K562 (cell line): ENCODE measurements at regions not wholly inside any gene's neighbourhood (a gene's known extent, or its start where the extent isn't known, plus 50 kb on each side); places are given as distances from the start of the nearest gene placed in this dataset.

Experiments
- ATAC-seq: fragments of 200-7000 bp; cut with Tn5 transposase; 3 replicates; pipeline ENCODE4 v1.9.1; 2020; ENCODE audit warnings: moderate library complexity
- BruUV-seq: library from RNA; stranded (reverse); fragments of 400-500 nt; replicated peaks from 2 replicates; lab custom pipeline; 2021; lab: Mats Ljungman, UMichigan
- CTCF ChIA-PET: fragments of 300-600 bp; formaldehyde crosslinking; extraction: SDS; loops from one replicate; lab custom pipeline; 2021; ENCODE audit warnings: low intra/inter-chr PET ratio; lab: Yijun Ruan, JAX
- POLR2A ChIA-PET: fragments of 300-600, 350-650 bp; sonication (Branson Sonifier 250); formaldehyde crosslinking; extraction: SDS; loops from one replicate; lab custom pipeline; 2021; ENCODE audit warnings: antibody characterized with exemption, inconsistent platforms; lab: Yijun Ruan, JAX
- DNase-seq, 4 experiments: peaks; one replicate each; pipeline versions ENCODE4 v3.0.0 to v3.0.0-alpha.2; 2011 to 2018; ENCODE audit warnings: low spot score in 3 of 4, mixed read lengths in 3 of 4; ENCODE audit errors: extremely low read depth in 1 of 4
- FAIRE-seq: peaks from 2 replicates; lab custom pipeline; 2011; peaks lifted over from hg19 to GRCh38; lab: Jason Lieb, UNC
- H2AFZ ChIP-seq: 2 replicates; pipeline ENCODE4 v1.6.0; 2011; ENCODE audit warnings: low read depth, low read length, control low read depth, inconsistent platforms
- H3K27ac ChIP-seq: fragments of 200-600 bp; 3 replicates; pipeline ENCODE4 v1.8.0; 2011; ENCODE audit warnings: low read depth, mild to moderate bottlenecking, control low read depth, inconsistent platforms, low read length, moderate library complexity, mixed read lengths; ENCODE audit errors: extremely low read depth
- H3K27me3 ChIP-seq, 2 experiments: fragments of 300-600 bp in 1 of 2; 2 replicates in 1 of 2; 3 replicates in 1 of 2; pipeline versions ENCODE4 v1.6.0 to v1.8.0; 2011; ENCODE audit warnings: inconsistent platforms in 2 of 2, low read length in 2 of 2, mild to moderate bottlenecking in 1 of 2, mixed read lengths in 1 of 2, moderate library complexity in 1 of 2; ENCODE audit not compliant: control insufficient read depth in 2 of 2, insufficient read depth in 2 of 2
- H3K36me3 ChIP-seq: fragments of 300-600 bp; 3 replicates; pipeline ENCODE4 v1.8.0; 2011; ENCODE audit warnings: mild to moderate bottlenecking, low read length, inconsistent platforms; ENCODE audit not compliant: control insufficient read depth, insufficient read depth
- H3K4me1 ChIP-seq, 2 experiments: fragments of 200-600 bp in 1 of 2; replicated peaks in 1 of 2; 2 replicates in 1 of 2; 3 replicates in 1 of 2; pipeline versions ENCODE4 v1.5.1 to v1.8.0; 2011; ENCODE audit warnings: inconsistent platforms in 2 of 2, low read length in 2 of 2, mild to moderate bottlenecking in 1 of 2, mixed read lengths in 1 of 2, moderate library complexity in 1 of 2; ENCODE audit not compliant: control insufficient read depth in 2 of 2, insufficient read depth in 2 of 2
- H3K4me2 ChIP-seq: 2 replicates; pipeline ENCODE4 v1.6.1; 2011; ENCODE audit warnings: low read length, control low read depth, inconsistent platforms, mixed read lengths; ENCODE audit not compliant: insufficient read depth
- H3K4me3 ChIP-seq: fragments of 200-600 bp; sonication (generic), shearing (Covaris generic); 2 replicates; pipeline ENCODE4 v1.5.1; 2016; ENCODE audit warnings: control low read depth, inconsistent platforms
- H3K79me2 ChIP-seq: fragments of 200-600 bp; 3 replicates; pipeline ENCODE4 v1.8.0; 2011; ENCODE audit warnings: low read length, inconsistent platforms; ENCODE audit not compliant: control insufficient read depth, insufficient read depth
- H3K9ac ChIP-seq, 2 experiments: 2 replicates each; pipeline versions ENCODE4 v1.6.0 to v1.6.1; 2011; ENCODE audit warnings: low read depth in 2 of 2, low read length in 2 of 2, control low read depth in 1 of 2, inconsistent platforms in 1 of 2, mild to moderate bottlenecking in 1 of 2, mixed read lengths in 1 of 2; ENCODE audit not compliant: insufficient read depth in 1 of 2
- H3K9me1 ChIP-seq: one replicate; pipeline ENCODE4 v1.6.0; 2011; ENCODE audit warnings: inconsistent platforms, mild to moderate bottlenecking, low read length, moderate library complexity; ENCODE audit not compliant: control insufficient read depth, insufficient read depth
- H3K9me3 ChIP-seq: replicated peaks from 2 replicates; pipeline ENCODE4 v1.5.1; 2011; ENCODE audit warnings: low read depth, low read length, inconsistent platforms; ENCODE audit not compliant: control insufficient read depth, insufficient read depth
- H4K20me1 ChIP-seq: replicated peaks from 2 replicates; pipeline ENCODE4 v1.6.1; 2011; ENCODE audit warnings: low read length, inconsistent platforms, mixed read lengths; ENCODE audit not compliant: control insufficient read depth, insufficient read depth
- ATF3 ChIP-seq, 2 experiments: fragments of 450-650 bp in 1 of 2; sonication (generic) in 1 of 2; formaldehyde crosslinking in 1 of 2; IDR thresholded peaks in 1 of 2; conservative IDR thresholded peaks in 1 of 2; 2 replicates each; pipeline versions ENCODE4 v1.6.1 to v1.8.1; 2016 to 2023; ENCODE audit warnings: mild to moderate bottlenecking in 2 of 2, moderate library complexity in 2 of 2, inconsistent platforms in 1 of 2, missing genetic modification reagents in 1 of 2
- CHAMP1 ChIP-seq: fragments of 450-650 bp; IDR thresholded peaks from 2 replicates; pipeline ENCODE4 v1.6.1; 2016; ENCODE audit warnings: mild to moderate bottlenecking
- CHCHD3 ChIP-seq: fragments of 250-450 bp; sonication (Bioruptor Pico); IDR thresholded peaks from 2 replicates; pipeline ENCODE4 v2.1.2; 2022; ENCODE audit warnings: mild to moderate bottlenecking
- CLOCK ChIP-seq: fragments of 250-450 bp; sonication (Bioruptor Pico); IDR thresholded peaks from 2 replicates; pipeline ENCODE4 v1.4.0; 2020; ENCODE audit warnings: mild to moderate bottlenecking, moderate library complexity, borderline replicate concordance
- DPF2 ChIP-seq: fragments of 450-650 bp; IDR thresholded peaks from 2 replicates; pipeline ENCODE4 v1.6.1; 2016
- MBD2 ChIP-seq: sonication (generic); IDR thresholded peaks from 2 replicates; pipeline ENCODE4 v1.6.1; 2016; ENCODE audit warnings: low read depth, borderline replicate concordance
- MEIS2 ChIP-seq: fragments of 450-650 bp; IDR thresholded peaks from 2 replicates; pipeline ENCODE4 v1.6.1; 2014; ENCODE audit warnings: mild to moderate bottlenecking; ENCODE audit not compliant: partially characterized antibody
- NEUROD1 ChIP-seq: fragments of 150-350 bp; IDR thresholded peaks from 2 replicates; pipeline ENCODE4 v1.6.1; 2014; ENCODE audit warnings: borderline replicate concordance, low read length, low read depth; ENCODE audit not compliant: partially characterized antibody
- POU5F1 ChIP-seq: fragments of 150-350 bp; IDR thresholded peaks from 2 replicates; pipeline ENCODE4 v1.6.1; 2014; ENCODE audit warnings: borderline replicate concordance, low read length, low read depth, mild to moderate bottlenecking; ENCODE audit not compliant: partially characterized antibody
- PTBP1 ChIP-seq: fragments of 200-400 bp; formaldehyde crosslinking; IDR thresholded peaks from 2 replicates; pipeline ENCODE4 v1.6.1; 2017; ENCODE audit warnings: low read depth, low read length
- RNF219 ChIP-seq: fragments of 250-450 bp; sonication (Bioruptor Pico); IDR thresholded peaks from 2 replicates; pipeline ENCODE4 v1.5.0; 2022; ENCODE audit warnings: mild to moderate bottlenecking
- SREBF2 ChIP-seq: sonication (generic); formaldehyde crosslinking; IDR thresholded peaks from 2 replicates; pipeline ENCODE4 v1.4.0; 2020; ENCODE audit warnings: mild to moderate bottlenecking, missing genetic modification reagents
- TBP ChIP-seq: optimal IDR thresholded peaks from 2 replicates; pipeline ENCODE3; 2011; ENCODE audit warnings: low read depth, low read length, improper control_type of control experiment
- ZNF408 ChIP-seq: fragments of 250-450 bp; sonication (Bioruptor Pico); IDR thresholded peaks from 2 replicates; pipeline ENCODE4 v1.4.0; 2020; ENCODE audit warnings: low read depth, mild to moderate bottlenecking, moderate library complexity
- WGBS: fragments of 100-300 bp; shearing (Covaris generic); methylation state at CpG from one replicate; pipeline ENCODE4 v1.1.6; 2016; ENCODE audit warnings: low coverage, mixed read lengths; ENCODE audit not compliant: insufficient coverage; ENCODE audit errors: missing lambda C conversion rate; 5-methylcytosine and 5-hydroxymethylcytosine counted together
- in situ Hi-C: fragments of 300-500 bp; cut with MboI; formaldehyde crosslinking; loops from 4 replicates; pipeline ENCODE4 v1.15.0; 2018; ENCODE audit warnings: inconsistent platforms, mixed read lengths
- intact Hi-C: fragments of 100-400 bp; cut with micrococcal nuclease; formaldehyde crosslinking; loops from 2 replicates; pipeline ENCODE4 v1.14.2; 2022

- TF ChIP-seq CHAMP1: no peak
- no peak for TF ChIP-seq TBP
- TF ChIP-seq MBD2: no peak
Measured at GRCh38 chr7:136259074-136259473, 281.9 kb upstream of the MTPN start (continued).

GRCh38 chr7:136256491-136256890 is 279.3 kb upstream of the MTPN start:
- Histone ChIP-seq H2AFZ (no peak overlapping the region), H3K79me2 (no peaks in the 10 kb centered on the region), H3K36me3 (no peaks in the 10 kb centered on the region; the same call in 2 of the 3 replicates), H3K9me3 (peaks cover 4% of the 10 kb centered on the region; the same call in 1 of the 2 replicates), H3K9me1 (no peaks in the 10 kb centered on the region), H4K20me1 (no peaks in the 10 kb centered on the region), H3K4me1 (no peaks in the 10 kb centered on the region), H3K27ac (no peak overlapping the region), H3K27me3 (no peaks in the 10 kb centered on the region), H3K4me3 (no peak overlapping the region), H3K4me2 (no peak overlapping the region), H3K9ac (no peak overlapping the region)
- no peak for FAIRE-seq
- ChIA-PET POLR2A (interaction anchor here (0.8 kb wide), 1 partner anchor 11 kb away, joined by 3 read pairs; no protein-coding TSS in a partner anchor), CTCF (no interaction called here)
- intact Hi-C loops (no loop called here), in situ Hi-C loops (no loop called here)
- 34% methylated on average over 3 of the region's 3 CpGs for WGBS
- no peak for DNase-seq
- no TSS peak for BruUV-seq
- ATAC-seq: no peak
- TF ChIP-seq NEUROD1 (no peak), DPF2 (no peak), POU5F1 (no peak), PTBP1 (no peak), MEIS2 (no peak), ZNF408 (CRISPR knock-in tag) (no peak), CLOCK (CRISPR knock-in tag) (no peak), SREBF2 (no peak), RNF219 (no peak), CHCHD3 (no peak), ATF3 (IDR thresholded peaks at IDR 0.05) (no peak), ATF3 (CRISPR knock-in tag; conservative IDR thresholded peaks at IDR 0.05) (no peak)
